Left lung (tissue), 4 donors: ENCODE measurements at regions not wholly inside any gene's neighbourhood (a gene's known extent, or its start where the extent isn't known, plus 50 kb on each side); places are given as distances from the start of the nearest gene placed in this dataset.

Experiments used
- ATAC-seq: fragments of 200-7000 bp; cut with Tn5 transposase; one replicate; pipeline ENCODE4 v1.9.1; 2020; ENCODE audit warnings: moderate library complexity
- DNase-seq, 4 donors: peaks; one replicate each; pipeline ENCODE4 v3.0.0-alpha.2; 2013 to 2020
- H3K27ac ChIP-seq, 2 donors: fragments of 200-600 bp; sonication (generic) in 1 of 2; one replicate each; pipeline versions ENCODE4 v1.5.0 to v1.8.0; 2020 to 2021
- H3K27me3 ChIP-seq, 2 donors: fragments of 200-600 bp; sonication (generic) in 1 of 2; one replicate each; pipeline versions ENCODE4 v1.5.0 to v1.8.0; 2020 to 2021
- H3K36me3 ChIP-seq, 2 donors: fragments of 200-600 bp; sonication (generic) in 1 of 2; one replicate each; pipeline versions ENCODE4 v1.5.0 to v1.8.0; 2020 to 2021
- H3K4me1 ChIP-seq, 2 donors: fragments of 200-600 bp; one replicate each; pipeline ENCODE4 v1.8.0; 2021
- H3K4me3 ChIP-seq, 2 donors: fragments of 200-600 bp; sonication (generic) in 1 of 2; one replicate each; pipeline versions ENCODE4 v1.5.0 to v1.8.0; 2020 to 2021; ENCODE audit warnings: mild to moderate bottlenecking in 1 of 2
- H3K9me3 ChIP-seq, 2 donors: fragments of 200-600 bp; sonication (generic) in 1 of 2; one replicate each; pipeline versions ENCODE4 v1.5.0 to v1.8.0; 2020 to 2021
- CTCF ChIP-seq, 2 donors: fragments of 200-600 bp; sonication (generic) in 1 of 2; IDR thresholded peaks; one replicate each; pipeline versions ENCODE4 v1.5.0 to v1.8.0; 2021; ENCODE audit warnings: antibody characterized with exemption in 2 of 2
- intact Hi-C, 2 donors: fragments of 100-400 bp; cut with DNase I; formaldehyde crosslinking; loops; one replicate each; pipeline versions ENCODE4 v1.11.2 to v1.14.2; 2022
- donor health status: DM: no; HTN: yes; CAD: no.
- donor health status: DM: no; HTN: no; CAD: no.

GRCh38 chr5:92879806-92880543 lies 701.0 kb downstream of the NR2F1-AS1 start:
- ATAC-seq (no peak), DNase-seq (no peak)
- TF ChIP-seq CTCF (IDR thresholded peaks at IDR 0.05), result no peak
- intact Hi-C loops, result no loop called here
- Histone ChIP-seq H3K36me3 (no peaks in the 10 kb centered on the region), H3K27ac (no peak overlapping the region), H3K4me3 (no peak overlapping the region), H3K4me1 (no peaks in the 10 kb centered on the region), H3K27me3 (no peaks in the 10 kb centered on the region), H3K9me3 (peaks cover 0 to 16% of the 10 kb centered on the region in 2 donors)

- Histone ChIP-seq H3K4me1 (no peaks in the 10 kb centered on the region), H3K9me3 (peaks cover 0 to 41% of the 10 kb centered on the region in 2 donors), H3K27me3 (no peaks in the 10 kb centered on the region), H3K4me3 (no peak overlapping the region), H3K27ac (no peak overlapping the region), H3K36me3 (no peaks in the 10 kb centered on the region)
- TF ChIP-seq CTCF (IDR thresholded peaks at IDR 0.05), result no peak
- DNase-seq (no peak), ATAC-seq (no peak)
- intact Hi-C loops, result no loop called here
These were observed 706.2 kb downstream of the NR2F1-AS1 start for GRCh38 chr5:92874790-92875189.

DNA sequence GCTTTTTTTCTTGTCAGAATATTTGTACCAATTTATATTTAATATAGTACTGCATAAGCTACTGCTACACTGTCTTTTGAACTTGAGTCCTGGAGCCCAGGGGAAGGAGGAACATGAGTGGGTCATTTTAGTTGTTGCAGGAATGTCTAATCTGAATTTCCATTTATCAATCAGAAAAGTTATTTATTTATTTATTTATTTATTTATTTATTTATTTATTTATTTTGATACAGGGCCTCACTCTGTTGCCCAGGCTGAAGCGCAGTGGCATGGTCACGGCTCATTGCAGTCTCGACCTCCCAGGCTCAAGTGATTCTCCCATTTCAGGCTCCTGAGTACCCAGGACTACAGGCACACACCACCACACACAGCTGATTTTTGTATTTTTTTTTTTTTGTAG lies 712.6 kb downstream of the NR2F1-AS1 start:
- no peak for DNase-seq
- H3K4me3 ChIP-seq, result no peak overlapping the region
- H3K36me3 ChIP-seq, result no peaks in the 10 kb centered on the region
- intact Hi-C loops, result no loop called here
- no peaks in the 10 kb centered on the region for H3K27me3 ChIP-seq
- TF ChIP-seq CTCF (IDR thresholded peaks at IDR 0.05), result no peak
- H3K4me1 ChIP-seq, result no peaks in the 10 kb centered on the region
- ATAC-seq, result no peak
- H3K9me3 ChIP-seq, result peaks cover 0 to 10% of the 10 kb centered on the region in 2 donors
- H3K27ac ChIP-seq, result no peak overlapping the region

DNA sequence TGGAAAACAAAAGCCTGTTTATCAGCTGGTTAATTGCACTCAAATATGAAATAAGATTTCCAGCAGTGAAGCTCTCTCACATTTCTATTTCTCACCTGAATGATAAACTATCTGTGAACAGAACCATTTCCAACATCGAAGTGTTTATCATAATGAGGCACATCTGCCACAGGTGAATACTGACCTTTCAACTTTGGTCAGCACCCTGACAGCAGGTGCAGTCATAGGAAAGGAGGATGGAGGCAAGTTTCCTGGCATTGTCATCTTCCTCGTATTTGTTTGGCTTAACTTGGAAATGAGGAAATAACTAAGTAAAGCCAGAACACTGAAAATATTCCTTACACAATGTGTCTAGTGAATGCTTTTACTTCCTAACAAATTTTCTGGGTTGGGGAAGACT lies 716.4 kb downstream of the NR2F1-AS1 start:
- TF ChIP-seq CTCF (IDR thresholded peaks at IDR 0.05), result no peak
- no peak for ATAC-seq

GRCh38 chr5:92863666-92864065 lies 717.4 kb downstream of the NR2F1-AS1 start:
- no peaks in the 10 kb centered on the region for H3K4me1 ChIP-seq
- intact Hi-C loops, result no loop called here
- no peak for DNase-seq
- H3K27me3 ChIP-seq, result no peaks in the 10 kb centered on the region
- no peak overlapping the region for H3K27ac ChIP-seq
- no peak for ATAC-seq
- TF ChIP-seq CTCF (IDR thresholded peaks at IDR 0.05), result no peak
- H3K36me3 ChIP-seq, result no peaks in the 10 kb centered on the region
- H3K4me3 ChIP-seq, result no peak overlapping the region
- H3K9me3 ChIP-seq, result no peaks in the 10 kb centered on the region

More for the DNA sequence above, 716.4 kb downstream of the NR2F1-AS1 start:
- no peaks in the 10 kb centered on the region for H3K36me3 ChIP-seq
- DNase-seq, result no peak
- H3K27ac ChIP-seq, result no peak overlapping the region
- H3K4me1 ChIP-seq, result no peaks in the 10 kb centered on the region
- H3K4me3 ChIP-seq, result no peak overlapping the region
- H3K27me3 ChIP-seq, result no peaks in the 10 kb centered on the region
- no peaks in the 10 kb centered on the region for H3K9me3 ChIP-seq
- intact Hi-C loops, result no loop called here
